Adrenal gland (tissue), 9 donors: ENCODE measurements at regions not wholly inside any gene's neighbourhood (a gene's known extent, or its start where the extent isn't known, plus 50 kb on each side); places are given as distances from the start of the nearest gene placed in this dataset.

ENCODE experiments used
- DNase-seq, 7 donors: peaks; one replicate each; pipeline ENCODE4 v3.0.0-alpha.2; 2019 to 2020
- H3K27ac ChIP-seq, 5 donors: fragments of 200-600 bp; sonication (generic) in 4 of 5; 1 replicate in 3 of 5; 2 replicates in 2 of 5; pipeline versions ENCODE4 v1.5.1 to v1.8.0; 2016 to 2020; ENCODE audit warnings: mild to moderate bottlenecking in 1 of 5
- H3K27me3 ChIP-seq: fragments of 200-600 bp; 2 replicates; pipeline ENCODE4 v1.8.0; 2021
- H3K36me3 ChIP-seq, 2 donors: fragments of 200-600 bp; replicated peaks in 1 of 2; 1 replicate in 1 of 2; 2 replicates in 1 of 2; pipeline versions ENCODE4 v1.5.1 to v1.8.0; 2018 to 2022
- H3K4me1 ChIP-seq, 2 donors: fragments of 200-600 bp; replicated peaks in 1 of 2; 1 replicate in 1 of 2; 2 replicates in 1 of 2; pipeline versions ENCODE4 v1.5.1 to v1.8.0; 2018 to 2021
- H3K4me3 ChIP-seq, 4 donors: fragments of 200-600 bp; sonication (generic) in 3 of 4; one replicate each; pipeline ENCODE4 v1.5.1; 2016 to 2018
- H3K9me3 ChIP-seq, 3 donors: fragments of 200-600 bp; sonication (generic) in 1 of 3; replicated peaks in 1 of 3; 1 replicate in 2 of 3; 2 replicates in 1 of 3; pipeline versions ENCODE4 v1.5.1 to v1.8.0; 2016 to 2021
- CTCF ChIP-seq, 6 experiments: fragments of 450-650 bp in 4 of 6; fragments of 200-600 bp in 2 of 6; sonication (generic) in 1 of 6; IDR thresholded peaks; 1 replicate in 5 of 6; 2 replicates in 1 of 6; pipeline versions ENCODE4 v1.5.1 to v1.8.0; 2016 to 2021; ENCODE audit warnings: antibody characterized with exemption in 6 of 6, mild to moderate bottlenecking in 2 of 6, moderate library complexity in 1 of 6
- POLR2A ChIP-seq, 2 donors: fragments of 450-650 bp; IDR thresholded peaks; one replicate each; pipeline ENCODE4 v1.6.1; 2017; ENCODE audit warnings: antibody characterized with exemption in 2 of 2, mild to moderate bottlenecking in 2 of 2, moderate library complexity in 1 of 2
- WGBS, 4 donors: extraction: QIAGEN DNeasy Blood & Tissue Kit in 2 of 4; methylation state at CpG; one replicate each; pipeline versions ENCODE4 v1.1.5 to v1.1.7; 2013 to 2017; 5-methylcytosine and 5-hydroxymethylcytosine counted together
- intact Hi-C, 2 donors: fragments of 100-400 bp; cut with DNase I; formaldehyde crosslinking; loops; one replicate each; pipeline versions ENCODE4 v1.14.1 to v1.15.0; 2022 to 2023
- donor health status: healthy with polysubstance abuse.
- donor health status: Bipolar disorder and iron deficiency.
- donor health status: DM: yes; HTN: yes; CAD: no.
- donor health status: DM: no; HTN: no; CAD: no.
- donor health status: DM: no; HTN: no; CAD: no.

- H3K4me3 ChIP-seq, result no peak overlapping the region
- H3K4me1 ChIP-seq, result no peaks in the 10 kb centered on the region
- no peak overlapping the region for H3K27ac ChIP-seq
- no peaks in the 10 kb centered on the region for H3K36me3 ChIP-seq
- no peak for DNase-seq
- H3K9me3 ChIP-seq, result no peaks in the 10 kb centered on the region
- TF ChIP-seq POLR2A (IDR thresholded peaks at IDR 0.05) (no peak), CTCF (IDR thresholded peaks at IDR 0.05) (no peak)
- 73 to 86% (median 78%) methylated on average over 3 of the region's 3 CpGs for WGBS, 4 donors
- H3K27me3 ChIP-seq, result no peaks in the 10 kb centered on the region
- intact Hi-C loops, result no loop called here
These were observed 601.7 kb downstream of the SI start for GRCh38 chr3:164476631-164477030.

- Histone ChIP-seq H3K4me1 (no peaks in the 10 kb centered on the region), H3K27me3 (no peaks in the 10 kb centered on the region), H3K36me3 (no peaks in the 10 kb centered on the region), H3K4me3 (no peak overlapping the region), H3K9me3 (no peaks in the 10 kb centered on the region), H3K27ac (no peak overlapping the region)
- 66 to 82% (median 68%) methylated on average over 3 of the region's 3 CpGs for WGBS, 4 donors
- DNase-seq, result no peak
- no peak for TF ChIP-seq POLR2A (IDR thresholded peaks at IDR 0.05)
- TF ChIP-seq CTCF (IDR thresholded peaks at IDR 0.05), result no peak
- intact Hi-C loops, result no loop called here
These were observed 607.8 kb downstream of the SI start for GRCh38 chr3:164470471-164470870.

- intact Hi-C loops, result no loop called here
- H3K36me3 ChIP-seq, result no peaks in the 10 kb centered on the region
- WGBS, 4 donors, result 51 to 63% (median 60%) methylated on average over 6 of the region's 6 CpGs
- H3K4me3 ChIP-seq, result no peak overlapping the region
- H3K9me3 ChIP-seq, result no peaks in the 10 kb centered on the region
- H3K27me3 ChIP-seq, result no peaks in the 10 kb centered on the region
- TF ChIP-seq CTCF (IDR thresholded peaks at IDR 0.05), result no peak
- no peak for TF ChIP-seq POLR2A (IDR thresholded peaks at IDR 0.05)
- H3K27ac ChIP-seq, result no peak overlapping the region
- DNase-seq, result no peak
- no peaks in the 10 kb centered on the region for H3K4me1 ChIP-seq
These were observed 610.2 kb downstream of the SI start for GRCh38 chr3:164468055-164468454.

GRCh38 chr3:164467007-164467406, 611.3 kb downstream of the SI start:
- intact Hi-C loops, result no loop called here
- no peaks in the 10 kb centered on the region for H3K9me3 ChIP-seq
- H3K27ac ChIP-seq, result no peak overlapping the region
- TF ChIP-seq CTCF (IDR thresholded peaks at IDR 0.05) (no peak), POLR2A (IDR thresholded peaks at IDR 0.05) (no peak)
- no peaks in the 10 kb centered on the region for H3K4me1 ChIP-seq
- H3K36me3 ChIP-seq, result no peaks in the 10 kb centered on the region
- 67 to 74% (median 72%) methylated on average over 1 of the region's 1 CpG for WGBS, 4 donors
- DNase-seq, result no peak
- no peaks in the 10 kb centered on the region for H3K27me3 ChIP-seq
- H3K4me3 ChIP-seq, result no peak overlapping the region
